PC-9 (cell line): ENCODE measurements at regions not wholly inside any gene's neighbourhood (a gene's known extent, or its start where the extent isn't known, plus 50 kb on each side); places are given as distances from the start of the nearest gene placed in this dataset.
"Not testable (repeated sequence)": the region's sequence is repeated elsewhere in the genome, so short reads cannot be mapped to it uniquely, and the experiment has no call there.

Experiments used
- CTCF ChIP-seq: fragments of 200-600 bp; sonication (generic); conservative IDR thresholded peaks from 2 replicates; pipeline ENCODE4 v1.6.1; 2017; ENCODE audit warnings: mixed run types, antibody characterized with exemption, mild to moderate bottlenecking, moderate library complexity
- EZH2 ChIP-seq: fragments of 200-600 bp; sonication (generic); IDR thresholded peaks from 2 replicates; pipeline ENCODE4 v1.8.0; 2017; ENCODE audit warnings: antibody characterized with exemption, low read depth

- TF ChIP-seq CTCF, EZH2: not testable (repeated sequence)
Measured at GRCh38 chr18:39565551-39566230, 2000.1 kb upstream of the CELF4 start.
